ENCODE measurements at regions not wholly inside any gene's neighbourhood (a gene's known extent, or its start where the extent isn't known, plus 50 kb on each side); places are given as distances from the start of the nearest gene placed in this dataset.
"Not testable (repeated sequence)": the region's sequence is repeated elsewhere in the genome, so short reads cannot be mapped to it uniquely, and the experiment has no call there.

GRCh38 chr4:114034189-114034588, 54.7 kb upstream of the ARSJ start:
- no peak overlapping the region for H3K27ac Mint-ChIP-seq
- no peak overlapping the region for H3K4me3 Mint-ChIP-seq
- peaks cover 3% of the 10 kb centered on the region for H3K36me3 Mint-ChIP-seq (ENCODE audit: insufficient read depth)
- ATAC-seq (replicated peaks), result no peak
- no peaks in the 10 kb centered on the region for H3K9me3 Mint-ChIP-seq
- H3K27me3 Mint-ChIP-seq, result peaks cover 0 to 18% of the 10 kb centered on the region in 2 donors
- DNase-seq, result no peak
- H3K4me1 Mint-ChIP-seq (ENCODE audit: low read depth in 2 of 2), result peaks cover 0 to 3% of the 10 kb centered on the region in 2 donors

- Mint-ChIP-seq H3K4me3 (no peak overlapping the region), H3K4me1 (ENCODE audit: low read depth in 2 of 2) (peaks cover 6 to 7% of the 10 kb centered on the region in 2 donors), H3K27ac (no peak overlapping the region), H3K36me3 (ENCODE audit: insufficient read depth) (peaks cover 3% of the 10 kb centered on the region), H3K27me3 (peaks cover 0 to 18% of the 10 kb centered on the region in 2 donors), H3K9me3 (no peaks in the 10 kb centered on the region)
- DNase-seq (no peak), ATAC-seq (replicated peaks) (peak; percentile 83)
Measured at GRCh38 chr4:114036426-114036825, 57.0 kb upstream of the ARSJ start.

- ATAC-seq (replicated peaks) (no peak), DNase-seq (no peak)
- Mint-ChIP-seq H3K27ac (no peak overlapping the region), H3K36me3 (ENCODE audit: insufficient read depth) (peaks cover 3% of the 10 kb centered on the region), H3K4me1 (ENCODE audit: low read depth in 2 of 2) (peaks cover 6 to 7% of the 10 kb centered on the region in 2 donors), H3K27me3 (peaks cover 0 to 18% of the 10 kb centered on the region in 2 donors), H3K4me3 (no peak overlapping the region), H3K9me3 (no peaks in the 10 kb centered on the region)
Measured at GRCh38 chr4:114036864-114037263, 57.4 kb upstream of the ARSJ start.

GRCh38 chr4:114037988-114038387, 58.5 kb upstream of the ARSJ start:
- Mint-ChIP-seq H3K36me3 (ENCODE audit: insufficient read depth) (peaks cover 3% of the 10 kb centered on the region), H3K27me3 (peaks cover 0 to 13% of the 10 kb centered on the region in 2 donors)

GRCh38 chr4:114038762-114039387, 59.4 kb upstream of the ARSJ start:
- H3K9me3 Mint-ChIP-seq, result no peaks in the 10 kb centered on the region
- peaks cover 3% of the 10 kb centered on the region for H3K36me3 Mint-ChIP-seq (ENCODE audit: insufficient read depth)
- ATAC-seq (replicated peaks), result no peak
- peaks cover 0 to 13% of the 10 kb centered on the region in 2 donors for H3K27me3 Mint-ChIP-seq
- H3K27ac Mint-ChIP-seq, result no peak overlapping the region
- no peak overlapping the region for H3K4me3 Mint-ChIP-seq
- H3K4me1 Mint-ChIP-seq (ENCODE audit: low read depth in 2 of 2), result peaks cover 6 to 7% of the 10 kb centered on the region in 2 donors
- no peak for DNase-seq

More at GRCh38 chr4:114037988-114038387, 58.5 kb upstream of the ARSJ start:
- H3K4me3 Mint-ChIP-seq, result no peak overlapping the region
- H3K4me1 Mint-ChIP-seq (ENCODE audit: low read depth in 2 of 2), result peaks cover 6 to 7% of the 10 kb centered on the region in 2 donors
- H3K27ac Mint-ChIP-seq, result no peak overlapping the region
- H3K9me3 Mint-ChIP-seq, result no peaks in the 10 kb centered on the region
- DNase-seq (no peak), ATAC-seq (replicated peaks) (no peak)

- Mint-ChIP-seq H3K27me3 (peaks cover 0 to 19% of the 10 kb centered on the region in 2 donors), H3K9me3 (no peaks in the 10 kb centered on the region), H3K27ac (peak overlapping the region in 1 of 2 donors; percentile 46), H3K4me1 (ENCODE audit: low read depth in 2 of 2) (peaks cover 6 to 7% of the 10 kb centered on the region in 2 donors), H3K4me3 (no peak overlapping the region), H3K36me3 (ENCODE audit: insufficient read depth) (peaks cover 3% of the 10 kb centered on the region)
- ATAC-seq (replicated peaks) (peak; percentile 53), DNase-seq (no peak)
Measured at GRCh38 chr4:114040319-114041116, 61.1 kb upstream of the ARSJ start.

GRCh38 chr4:114041117-114041475, 61.6 kb upstream of the ARSJ start:
- H3K27me3 Mint-ChIP-seq, result peaks cover 0 to 17% of the 10 kb centered on the region in 2 donors
- H3K9me3 Mint-ChIP-seq, result no peaks in the 10 kb centered on the region
- DNase-seq (no peak), ATAC-seq (replicated peaks) (no peak)
- no peak overlapping the region for H3K27ac Mint-ChIP-seq
- peaks cover 3% of the 10 kb centered on the region for H3K36me3 Mint-ChIP-seq (ENCODE audit: insufficient read depth)
- no peak overlapping the region for H3K4me3 Mint-ChIP-seq
- H3K4me1 Mint-ChIP-seq (ENCODE audit: low read depth in 2 of 2), result peaks cover 6 to 7% of the 10 kb centered on the region in 2 donors

GRCh38 chr4:114043116-114043515, 63.7 kb upstream of the ARSJ start:
- ATAC-seq (replicated peaks) (no peak), DNase-seq (no peak)
- no peak overlapping the region for H3K4me3 Mint-ChIP-seq
- H3K4me1 Mint-ChIP-seq (ENCODE audit: low read depth in 2 of 2), result peaks cover 2 to 7% of the 10 kb centered on the region in 2 donors
- H3K9me3 Mint-ChIP-seq, result no peaks in the 10 kb centered on the region
- H3K36me3 Mint-ChIP-seq (ENCODE audit: insufficient read depth), result no peaks in the 10 kb centered on the region
- peaks cover 0 to 20% of the 10 kb centered on the region in 2 donors for H3K27me3 Mint-ChIP-seq
- no peak overlapping the region for H3K27ac Mint-ChIP-seq

- not testable (repeated sequence) for H3K27ac Mint-ChIP-seq; H3K4me3 Mint-ChIP-seq; H3K9me3 Mint-ChIP-seq; H3K4me1 Mint-ChIP-seq (ENCODE audit: low read depth in 2 of 2); H3K36me3 Mint-ChIP-seq (ENCODE audit: insufficient read depth); DNase-seq; ATAC-seq (replicated peaks)
- peaks cover 0 to 20% of the 10 kb centered on the region in 2 donors for H3K27me3 Mint-ChIP-seq
Measured at GRCh38 chr4:114044351-114044750, 64.9 kb upstream of the ARSJ start.

GRCh38 chr4:114046331-114046730, 66.9 kb upstream of the ARSJ start:
- Mint-ChIP-seq H3K36me3 (ENCODE audit: insufficient read depth) (no peaks in the 10 kb centered on the region), H3K27me3 (peaks cover 0 to 20% of the 10 kb centered on the region in 2 donors), H3K27ac (no peak overlapping the region), H3K9me3 (no peaks in the 10 kb centered on the region), H3K4me1 (ENCODE audit: low read depth in 2 of 2) (no peaks in the 10 kb centered on the region), H3K4me3 (no peak overlapping the region)
- DNase-seq (no peak), ATAC-seq (replicated peaks) (no peak)

- not testable (repeated sequence) for H3K4me1 Mint-ChIP-seq (ENCODE audit: low read depth in 2 of 2); H3K27ac Mint-ChIP-seq; H3K36me3 Mint-ChIP-seq (ENCODE audit: insufficient read depth); ATAC-seq (replicated peaks); H3K4me3 Mint-ChIP-seq; DNase-seq; H3K9me3 Mint-ChIP-seq
- H3K27me3 Mint-ChIP-seq, result peaks cover 0 to 20% of the 10 kb centered on the region in 2 donors
Measured at GRCh38 chr4:114048154-114048553, 68.7 kb upstream of the ARSJ start.

- H3K27me3 Mint-ChIP-seq, result peaks cover 0 to 8% of the 10 kb centered on the region in 2 donors
- H3K27ac Mint-ChIP-seq, result no peak overlapping the region
- H3K9me3 Mint-ChIP-seq, result no peaks in the 10 kb centered on the region
- H3K36me3 Mint-ChIP-seq (ENCODE audit: insufficient read depth), result no peaks in the 10 kb centered on the region
- H3K4me1 Mint-ChIP-seq (ENCODE audit: low read depth in 2 of 2), result peaks cover 0 to 2% of the 10 kb centered on the region in 2 donors
- H3K4me3 Mint-ChIP-seq, result no peak overlapping the region
- DNase-seq (no peak), ATAC-seq (replicated peaks) (no peak)
Measured at GRCh38 chr4:114052227-114052626, 72.8 kb upstream of the ARSJ start.

GRCh38 chr4:114056599-114056998, 77.2 kb upstream of the ARSJ start:
- H3K27ac Mint-ChIP-seq, result no peak overlapping the region
- no peak for DNase-seq
- no peak for ATAC-seq (replicated peaks)
- no peaks in the 10 kb centered on the region for H3K9me3 Mint-ChIP-seq
- no peaks in the 10 kb centered on the region for H3K36me3 Mint-ChIP-seq (ENCODE audit: insufficient read depth)
- H3K4me1 Mint-ChIP-seq (ENCODE audit: low read depth in 2 of 2), result peaks cover 0 to 2% of the 10 kb centered on the region in 2 donors
- H3K4me3 Mint-ChIP-seq, result no peak overlapping the region
- H3K27me3 Mint-ChIP-seq, result peaks cover 0 to 9% of the 10 kb centered on the region in 2 donors

GRCh38 chr4:114057746-114058145, 78.3 kb upstream of the ARSJ start:
- Mint-ChIP-seq H3K9me3 (no peaks in the 10 kb centered on the region), H3K36me3 (ENCODE audit: insufficient read depth) (no peaks in the 10 kb centered on the region), H3K4me3 (no peak overlapping the region), H3K27ac (no peak overlapping the region), H3K4me1 (ENCODE audit: low read depth in 2 of 2) (peaks cover 0 to 2% of the 10 kb centered on the region in 2 donors), H3K27me3 (peaks cover 0 to 9% of the 10 kb centered on the region in 2 donors)
- ATAC-seq (replicated peaks), result no peak
- DNase-seq, result no peak
